ENCODE measurements at regions not wholly inside any gene's neighbourhood (a gene's known extent, or its start where the extent isn't known, plus 50 kb on each side); places are given as distances from the start of the nearest gene placed in this dataset.

DNA sequence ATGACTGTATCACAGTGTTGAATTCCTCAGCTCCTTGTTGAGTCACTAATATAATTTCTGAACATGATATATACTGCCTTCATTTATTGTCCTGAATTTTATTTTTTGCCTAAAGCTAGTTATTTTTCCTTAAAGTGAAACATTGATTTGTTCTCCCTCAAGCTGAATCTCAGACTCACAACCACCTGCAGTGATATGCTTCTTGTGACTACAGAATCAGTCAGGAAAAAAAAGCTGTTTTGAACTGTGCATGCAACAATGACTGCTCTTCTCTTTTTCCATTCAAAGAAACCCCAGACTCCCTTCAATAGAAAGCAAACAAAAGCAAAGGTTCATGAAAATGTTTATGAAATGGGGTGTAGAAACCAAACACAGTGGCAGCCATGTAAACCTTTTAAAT, 470.2 kb upstream of the CHD1 start:
- TF ChIP-seq, protein P1, sequence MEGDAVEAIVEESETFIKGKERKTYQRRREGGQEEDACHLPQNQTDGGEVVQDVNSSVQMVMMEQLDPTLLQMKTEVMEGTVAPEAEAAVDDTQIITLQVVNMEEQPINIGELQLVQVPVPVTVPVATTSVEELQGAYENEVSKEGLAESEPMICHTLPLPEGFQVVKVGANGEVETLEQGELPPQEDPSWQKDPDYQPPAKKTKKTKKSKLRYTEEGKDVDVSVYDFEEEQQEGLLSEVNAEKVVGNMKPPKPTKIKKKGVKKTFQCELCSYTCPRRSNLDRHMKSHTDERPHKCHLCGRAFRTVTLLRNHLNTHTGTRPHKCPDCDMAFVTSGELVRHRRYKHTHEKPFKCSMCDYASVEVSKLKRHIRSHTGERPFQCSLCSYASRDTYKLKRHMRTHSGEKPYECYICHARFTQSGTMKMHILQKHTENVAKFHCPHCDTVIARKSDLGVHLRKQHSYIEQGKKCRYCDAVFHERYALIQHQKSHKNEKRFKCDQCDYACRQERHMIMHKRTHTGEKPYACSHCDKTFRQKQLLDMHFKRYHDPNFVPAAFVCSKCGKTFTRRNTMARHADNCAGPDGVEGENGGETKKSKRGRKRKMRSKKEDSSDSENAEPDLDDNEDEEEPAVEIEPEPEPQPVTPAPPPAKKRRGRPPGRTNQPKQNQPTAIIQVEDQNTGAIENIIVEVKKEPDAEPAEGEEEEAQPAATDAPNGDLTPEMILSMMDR (IDR thresholded peaks at IDR 0.05) = no peak
- TF ChIP-seq POLR2A (IDR thresholded peaks at IDR 0.05) = no peak
